K562 (cell line): ENCODE measurements at regions not wholly inside any gene's neighbourhood (a gene's known extent, or its start where the extent isn't known, plus 50 kb on each side); places are given as distances from the start of the nearest gene placed in this dataset.

Source experiments
- ATAC-seq: fragments of 200-7000 bp; cut with Tn5 transposase; 3 replicates; pipeline ENCODE4 v1.9.1; 2020; ENCODE audit warnings: moderate library complexity
- BruUV-seq: library from RNA; stranded (reverse); fragments of 400-500 nt; replicated peaks from 2 replicates; lab custom pipeline; 2021; lab: Mats Ljungman, UMichigan
- CTCF ChIA-PET: fragments of 300-600 bp; formaldehyde crosslinking; extraction: SDS; loops from one replicate; lab custom pipeline; 2021; ENCODE audit warnings: low intra/inter-chr PET ratio; lab: Yijun Ruan, JAX
- POLR2A ChIA-PET: fragments of 300-600, 350-650 bp; sonication (Branson Sonifier 250); formaldehyde crosslinking; extraction: SDS; loops from one replicate; lab custom pipeline; 2021; ENCODE audit warnings: antibody characterized with exemption, inconsistent platforms; lab: Yijun Ruan, JAX
- DNase-seq, 4 experiments: peaks; one replicate each; pipeline versions ENCODE4 v3.0.0 to v3.0.0-alpha.2; 2011 to 2018; ENCODE audit warnings: low spot score in 3 of 4, mixed read lengths in 3 of 4; ENCODE audit errors: extremely low read depth in 1 of 4
- FAIRE-seq: peaks from 2 replicates; lab custom pipeline; 2011; peaks lifted over from hg19 to GRCh38; lab: Jason Lieb, UNC
- H2AFZ ChIP-seq: 2 replicates; pipeline ENCODE4 v1.6.0; 2011; ENCODE audit warnings: low read depth, low read length, control low read depth, inconsistent platforms
- H3K27ac ChIP-seq: fragments of 200-600 bp; 3 replicates; pipeline ENCODE4 v1.8.0; 2011; ENCODE audit warnings: low read depth, mild to moderate bottlenecking, control low read depth, inconsistent platforms, low read length, moderate library complexity, mixed read lengths; ENCODE audit errors: extremely low read depth
- H3K27me3 ChIP-seq, 2 experiments: fragments of 300-600 bp in 1 of 2; 2 replicates in 1 of 2; 3 replicates in 1 of 2; pipeline versions ENCODE4 v1.6.0 to v1.8.0; 2011; ENCODE audit warnings: inconsistent platforms in 2 of 2, low read length in 2 of 2, mild to moderate bottlenecking in 1 of 2, mixed read lengths in 1 of 2, moderate library complexity in 1 of 2; ENCODE audit not compliant: control insufficient read depth in 2 of 2, insufficient read depth in 2 of 2
- H3K36me3 ChIP-seq: fragments of 300-600 bp; 3 replicates; pipeline ENCODE4 v1.8.0; 2011; ENCODE audit warnings: mild to moderate bottlenecking, low read length, inconsistent platforms; ENCODE audit not compliant: control insufficient read depth, insufficient read depth
- H3K4me1 ChIP-seq, 2 experiments: fragments of 200-600 bp in 1 of 2; replicated peaks in 1 of 2; 2 replicates in 1 of 2; 3 replicates in 1 of 2; pipeline versions ENCODE4 v1.5.1 to v1.8.0; 2011; ENCODE audit warnings: inconsistent platforms in 2 of 2, low read length in 2 of 2, mild to moderate bottlenecking in 1 of 2, mixed read lengths in 1 of 2, moderate library complexity in 1 of 2; ENCODE audit not compliant: control insufficient read depth in 2 of 2, insufficient read depth in 2 of 2
- H3K4me2 ChIP-seq: 2 replicates; pipeline ENCODE4 v1.6.1; 2011; ENCODE audit warnings: low read length, control low read depth, inconsistent platforms, mixed read lengths; ENCODE audit not compliant: insufficient read depth
- H3K4me3 ChIP-seq: fragments of 200-600 bp; sonication (generic), shearing (Covaris generic); 2 replicates; pipeline ENCODE4 v1.5.1; 2016; ENCODE audit warnings: control low read depth, inconsistent platforms
- H3K79me2 ChIP-seq: fragments of 200-600 bp; 3 replicates; pipeline ENCODE4 v1.8.0; 2011; ENCODE audit warnings: low read length, inconsistent platforms; ENCODE audit not compliant: control insufficient read depth, insufficient read depth
- H3K9ac ChIP-seq, 2 experiments: 2 replicates each; pipeline versions ENCODE4 v1.6.0 to v1.6.1; 2011; ENCODE audit warnings: low read depth in 2 of 2, low read length in 2 of 2, control low read depth in 1 of 2, inconsistent platforms in 1 of 2, mild to moderate bottlenecking in 1 of 2, mixed read lengths in 1 of 2; ENCODE audit not compliant: insufficient read depth in 1 of 2
- H3K9me1 ChIP-seq: one replicate; pipeline ENCODE4 v1.6.0; 2011; ENCODE audit warnings: inconsistent platforms, mild to moderate bottlenecking, low read length, moderate library complexity; ENCODE audit not compliant: control insufficient read depth, insufficient read depth
- H3K9me3 ChIP-seq: replicated peaks from 2 replicates; pipeline ENCODE4 v1.5.1; 2011; ENCODE audit warnings: low read depth, low read length, inconsistent platforms; ENCODE audit not compliant: control insufficient read depth, insufficient read depth
- H4K20me1 ChIP-seq: replicated peaks from 2 replicates; pipeline ENCODE4 v1.6.1; 2011; ENCODE audit warnings: low read length, inconsistent platforms, mixed read lengths; ENCODE audit not compliant: control insufficient read depth, insufficient read depth
- CBFA2T3 ChIP-seq: fragments of 450-650 bp; IDR thresholded peaks from 2 replicates; pipeline ENCODE4 v1.6.1; 2017
- CXXC5 ChIP-seq: fragments of 250-450 bp; sonication (Bioruptor Pico); IDR thresholded peaks from 2 replicates; pipeline ENCODE4 v1.8.0; 2022; ENCODE audit warnings: inconsistent platforms, mild to moderate bottlenecking, moderate library complexity
- E2F3 ChIP-seq: fragments of 250-450 bp; sonication (Bioruptor Pico); IDR thresholded peaks from 2 replicates; pipeline ENCODE4 v1.4.0; 2020; ENCODE audit warnings: mild to moderate bottlenecking
- HDAC6 ChIP-seq: IDR thresholded peaks from 2 replicates; pipeline ENCODE4 v1.6.1; 2012; ENCODE audit warnings: low read depth, mild to moderate bottlenecking, control low read depth, inconsistent platforms, low read length, moderate library complexity
- HIVEP1 ChIP-seq: fragments of 250-450 bp; sonication (Bioruptor Pico); IDR thresholded peaks from 2 replicates; pipeline ENCODE4 v1.4.0; 2020; ENCODE audit warnings: mild to moderate bottlenecking
- KDM2B ChIP-seq: fragments of 250-450 bp; sonication (Bioruptor Pico); IDR thresholded peaks from 2 replicates; pipeline ENCODE4 v1.8.0; 2021; ENCODE audit warnings: mild to moderate bottlenecking, moderate library complexity
- NR2C1 ChIP-seq, 2 experiments: fragments of 450-650 bp; IDR thresholded peaks; 2 replicates each; pipeline ENCODE4 v1.6.1; 2017; ENCODE audit warnings: mild to moderate bottlenecking in 2 of 2, antibody characterized with exemption in 1 of 2, inconsistent platforms in 1 of 2, missing compliant biosample characterization in 1 of 2, missing genetic modification characterization in 1 of 2
- PTBP1 ChIP-seq: fragments of 200-400 bp; formaldehyde crosslinking; IDR thresholded peaks from 2 replicates; pipeline ENCODE4 v1.6.1; 2017; ENCODE audit warnings: low read depth, low read length
- PYGO2 ChIP-seq: fragments of 450-650 bp; IDR thresholded peaks from 2 replicates; pipeline ENCODE4 v1.6.1; 2016; ENCODE audit warnings: mild to moderate bottlenecking, missing genetic modification characterization, moderate library complexity, missing compliant biosample characterization
- SAFB ChIP-seq: fragments of 200-400 bp; formaldehyde crosslinking; IDR thresholded peaks from 2 replicates; pipeline ENCODE4 v1.6.1; 2017; ENCODE audit warnings: low read depth, low read length, borderline replicate concordance
- SMC3 ChIP-seq: conservative IDR thresholded peaks from 2 replicates; pipeline ENCODE4 v1.6.1; 2011; ENCODE audit warnings: low read depth, low read length, improper control_type of control experiment; ENCODE audit not compliant: insufficient read depth
- SOX6 ChIP-seq: fragments of 450-650 bp; IDR thresholded peaks from 2 replicates; pipeline ENCODE4 v1.6.1; 2014; ENCODE audit warnings: mild to moderate bottlenecking
- ZBTB34 ChIP-seq: fragments of 250-450 bp; sonication (Bioruptor Pico); IDR thresholded peaks from 2 replicates; pipeline ENCODE4 v1.8.0; 2021; ENCODE audit warnings: mild to moderate bottlenecking, moderate library complexity
- ZFP91 ChIP-seq: sonication (generic); formaldehyde crosslinking; IDR thresholded peaks from 2 replicates; pipeline ENCODE4 v1.8.0; 2022; ENCODE audit warnings: mild to moderate bottlenecking, missing genetic modification reagents
- ZKSCAN8 ChIP-seq: fragments of 200-800 bp; sonication (Bioruptor generic); IDR thresholded peaks from 2 replicates; pipeline ENCODE4 v1.6.1; 2016; ENCODE audit warnings: missing genetic modification characterization, missing compliant biosample characterization
- ZNF143 ChIP-seq: sonication (generic); formaldehyde crosslinking; IDR thresholded peaks from 2 replicates; pipeline ENCODE4 v1.9.0; 2022; ENCODE audit warnings: mild to moderate bottlenecking, missing genetic modification reagents
- WGBS: fragments of 100-300 bp; shearing (Covaris generic); methylation state at CpG from one replicate; pipeline ENCODE4 v1.1.6; 2016; ENCODE audit warnings: low coverage, mixed read lengths; ENCODE audit not compliant: insufficient coverage; ENCODE audit errors: missing lambda C conversion rate; 5-methylcytosine and 5-hydroxymethylcytosine counted together
- in situ Hi-C: fragments of 300-500 bp; cut with MboI; formaldehyde crosslinking; loops from 4 replicates; pipeline ENCODE4 v1.15.0; 2018; ENCODE audit warnings: inconsistent platforms, mixed read lengths
- intact Hi-C: fragments of 100-400 bp; cut with micrococcal nuclease; formaldehyde crosslinking; loops from 2 replicates; pipeline ENCODE4 v1.14.2; 2022

- no peak for TF ChIP-seq ZKSCAN8 (CRISPR knock-in tag)
Measured at GRCh38 chr13:32850316-32851052, 165.7 kb upstream of the KL start (continued).

GRCh38 chr13:32851083-32852069 lies 164.8 kb upstream of the KL start:
- Histone ChIP-seq H3K9me1 (no peaks in the 10 kb centered on the region), H3K9ac (no peak overlapping the region), H3K9me3 (no peaks in the 10 kb centered on the region), H3K4me2 (no peak overlapping the region), H3K4me3 (no peak overlapping the region), H4K20me1 (no peaks in the 10 kb centered on the region), H3K27me3 (peaks cover 0 to 5% of the 10 kb centered on the region in 2 experiments; a peak in 3 of 5 replicates), H3K27ac (no peak overlapping the region), H3K79me2 (no peaks in the 10 kb centered on the region), H3K36me3 (no peaks in the 10 kb centered on the region), H3K4me1 (no peaks in the 10 kb centered on the region), H2AFZ (no peak overlapping the region)
- in situ Hi-C loops: no loop called here
- ChIA-PET POLR2A (interaction anchor here (1.2 kb wide), 1 partner anchor 9 kb away, joined by 3 read pairs; no protein-coding TSS in a partner anchor), CTCF (no interaction called here)
- FAIRE-seq: no peak
- BruUV-seq: no TSS peak
- no peak for ATAC-seq
- 2% methylated on average over 7 of the region's 8 CpGs for WGBS
- intact Hi-C loops: no loop called here
- no peak for DNase-seq
- TF ChIP-seq ZBTB34 (CRISPR knock-in tag) (no peak), SMC3 (no peak), SOX6 (no peak), SAFB (no peak), PYGO2 (tag) (no peak), CXXC5 (no peak), CBFA2T3 (no peak), PTBP1 (no peak), ZFP91 (CRISPR knock-in tag) (no peak), E2F3 (CRISPR knock-in tag) (no peak), ZNF143 (CRISPR knock-in tag) (no peak), HDAC6 (no peak), KDM2B (CRISPR knock-in tag) (no peak), HIVEP1 (CRISPR knock-in tag) (no peak), NR2C1 (IDR thresholded peaks at IDR 0.05) (no peak), NR2C1 (tag; IDR thresholded peaks at IDR 0.05) (no peak)
